Ecto neural progenitor cell (in vitro differentiated cells): ENCODE measurements at regions not wholly inside any gene's neighbourhood (a gene's known extent, or its start where the extent isn't known, plus 50 kb on each side); places are given as distances from the start of the nearest gene placed in this dataset.

ENCODE experiments used
- DNase-seq: peaks from one replicate; pipeline ENCODE4 v3.0.0-alpha.2; 2018; ENCODE audit warnings: low spot score

DNA sequence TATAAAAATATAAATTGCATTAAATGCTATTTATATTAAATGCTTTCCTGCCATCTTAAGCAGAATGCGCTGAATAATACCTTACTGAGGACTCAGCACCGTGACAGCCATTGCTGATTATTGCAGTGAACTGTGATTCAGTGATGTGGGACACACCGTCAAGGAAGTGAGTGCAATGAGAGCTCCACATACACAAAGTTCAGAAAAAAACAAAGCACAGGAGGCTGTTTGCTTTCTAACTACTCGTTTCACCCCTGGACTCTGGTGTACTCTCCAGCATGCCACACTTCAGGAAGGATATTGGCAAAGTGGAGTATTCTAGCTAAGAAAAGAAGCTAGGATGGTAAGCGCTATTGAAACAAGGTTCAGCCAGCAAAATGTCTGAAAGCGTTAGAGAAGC, 57.4 kb upstream of the CXADR start:
- DNase-seq: no peak

DNA sequence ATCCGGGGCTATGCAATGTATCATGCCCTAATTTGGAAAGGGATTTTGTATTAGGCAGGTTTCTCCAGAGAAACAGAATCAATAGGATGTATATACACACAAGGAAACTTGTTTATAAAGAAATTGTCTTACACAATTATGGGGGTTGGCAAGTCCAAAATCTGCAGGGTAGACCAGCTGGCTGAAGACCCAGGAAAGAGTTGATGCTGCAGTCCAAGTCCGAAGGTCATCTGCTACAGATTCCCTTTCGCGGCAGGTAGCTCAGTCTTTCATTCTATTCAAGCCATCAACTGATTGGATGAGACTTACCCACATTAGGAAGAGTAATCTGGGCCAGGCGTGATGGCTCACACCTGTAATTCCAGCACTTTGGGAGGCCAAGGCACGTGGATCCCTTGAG, 54.6 kb upstream of the CXADR start:
- no peak for DNase-seq

DNA sequence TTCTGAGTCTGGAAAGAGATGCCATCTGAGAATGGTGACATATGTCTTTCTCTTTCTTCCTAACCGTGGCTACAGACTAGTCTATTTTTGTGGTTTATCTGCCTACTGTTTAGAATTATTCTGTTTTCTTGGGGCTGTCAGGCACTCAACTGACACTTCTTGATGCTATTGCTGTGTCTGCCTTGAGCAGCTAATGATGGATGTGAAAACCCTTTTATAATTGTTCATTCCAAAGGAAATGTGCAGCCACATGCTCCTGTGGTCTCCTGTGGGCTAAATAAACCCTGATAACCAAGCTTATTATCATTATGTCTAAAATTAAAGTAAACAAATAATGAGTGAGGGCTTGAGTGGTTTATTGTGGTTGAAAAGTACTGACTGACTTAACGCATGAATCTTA, 52.7 kb upstream of the CXADR start:
- no peak for DNase-seq

DNA sequence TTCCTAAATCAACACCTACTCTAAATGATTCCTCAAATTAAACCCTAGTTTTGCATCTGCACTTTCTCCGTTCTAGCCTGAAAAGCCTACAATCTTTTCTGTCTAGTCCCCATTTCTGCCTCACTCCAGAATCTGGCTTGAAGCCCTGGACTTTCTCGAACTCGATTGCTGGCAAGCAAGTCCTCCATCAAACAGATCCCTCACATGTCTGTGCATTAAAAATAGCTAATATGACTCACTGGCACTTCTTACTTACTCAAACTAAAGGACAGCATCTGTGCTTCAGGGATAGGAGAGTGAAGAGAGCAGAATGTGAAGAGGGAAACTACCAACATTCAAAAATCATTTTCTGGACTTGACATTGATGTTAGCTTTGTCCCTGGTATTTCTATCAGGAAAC, 51.8 kb upstream of the CXADR start:
- DNase-seq: no peak

DNA sequence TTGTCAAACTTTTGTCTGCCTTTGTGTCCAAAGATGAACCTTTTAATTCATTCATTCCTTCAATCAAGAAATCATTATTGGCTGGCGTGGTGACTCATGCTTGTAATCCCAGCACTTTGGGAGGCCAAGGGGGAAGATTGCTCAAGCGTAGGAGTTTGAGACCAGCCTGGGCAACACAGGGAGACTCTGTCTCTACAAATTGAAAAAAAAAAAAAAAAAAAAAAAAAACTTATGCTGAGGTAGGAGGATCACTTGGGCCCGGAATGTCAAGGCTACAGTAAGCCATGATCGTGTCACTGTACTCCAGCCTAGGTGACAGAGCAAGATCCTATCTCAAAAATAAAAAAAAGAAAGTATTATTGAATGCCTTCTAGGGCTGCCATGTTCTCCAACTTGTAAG, 51.3 kb upstream of the CXADR start:
- no peak for DNase-seq

DNA sequence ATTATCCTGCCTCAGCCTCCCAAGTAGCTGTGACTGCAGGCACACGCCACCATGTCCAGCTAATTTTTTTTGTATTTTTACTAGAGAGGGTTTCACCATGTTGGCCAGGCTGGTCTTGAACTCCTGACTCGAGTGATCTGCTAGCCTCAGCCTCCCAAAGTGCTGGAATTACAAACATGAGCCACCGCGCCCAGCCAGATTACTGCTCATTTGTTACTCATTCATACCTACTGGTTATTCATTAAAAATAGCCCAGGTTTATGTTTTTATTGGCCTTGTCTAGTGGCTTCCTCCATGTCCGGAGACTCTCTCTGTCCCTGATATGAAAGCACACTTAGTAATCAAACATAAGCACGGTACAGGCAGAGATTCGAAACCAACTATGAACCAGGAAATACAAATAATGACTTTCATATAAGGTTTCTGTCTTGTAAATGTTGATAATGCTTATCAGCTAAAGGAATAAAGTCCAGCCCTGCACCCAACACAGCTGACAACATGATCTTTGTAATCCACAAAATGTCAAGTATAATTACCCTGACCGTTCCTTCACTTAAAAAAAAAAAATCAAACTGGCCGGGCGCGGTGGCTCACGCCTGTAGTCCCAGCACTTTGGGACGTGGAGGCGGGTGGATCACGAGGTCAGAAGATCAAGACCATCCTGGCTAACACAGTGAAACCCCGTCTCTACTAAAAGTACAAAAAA, 50.4 kb upstream of the CXADR start:
- no peak for DNase-seq
